OCI-LY3 (cell line): ENCODE measurements at regions not wholly inside any gene's neighbourhood (a gene's known extent, or its start where the extent isn't known, plus 50 kb on each side); places are given as distances from the start of the nearest gene placed in this dataset.

Experiments
- EZH2phosphoT487 ChIP-seq: fragments of 200-600 bp; shearing (Covaris generic); IDR thresholded peaks from 2 replicates; pipeline ENCODE4 v1.6.1; 2018; ENCODE audit warnings: antibody characterized with exemption, mixed run types, low read depth
- TF ChIP-seq, protein P1 (sequence below): fragments of 200-600, 300-600 bp; sonication (generic); IDR thresholded peaks from 2 replicates; pipeline ENCODE4 v1.5.1; 2014; ENCODE audit warnings: antibody characterized with exemption, low read length, low read depth

DNA sequence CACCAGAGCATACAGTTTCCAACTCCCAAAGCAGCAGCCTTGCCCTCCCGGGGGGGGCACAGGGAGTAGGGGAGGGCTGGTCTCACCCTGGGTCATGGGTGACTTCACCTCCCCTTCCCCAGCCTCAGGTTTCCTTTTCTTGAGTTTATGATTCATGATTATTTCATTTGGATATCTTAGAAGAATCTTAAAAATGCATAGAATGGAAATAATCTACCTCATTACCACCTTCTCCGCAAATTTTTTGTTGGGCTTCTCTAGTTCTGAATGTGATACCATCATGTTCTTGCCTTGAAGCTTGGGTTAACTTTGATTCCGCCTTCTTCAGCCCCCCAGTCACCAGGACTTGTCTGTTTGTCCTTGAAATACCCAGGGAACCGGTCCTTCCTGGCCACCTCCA lies 148.8 kb upstream of the ROPN1 start:
- TF ChIP-seq, protein P1, sequence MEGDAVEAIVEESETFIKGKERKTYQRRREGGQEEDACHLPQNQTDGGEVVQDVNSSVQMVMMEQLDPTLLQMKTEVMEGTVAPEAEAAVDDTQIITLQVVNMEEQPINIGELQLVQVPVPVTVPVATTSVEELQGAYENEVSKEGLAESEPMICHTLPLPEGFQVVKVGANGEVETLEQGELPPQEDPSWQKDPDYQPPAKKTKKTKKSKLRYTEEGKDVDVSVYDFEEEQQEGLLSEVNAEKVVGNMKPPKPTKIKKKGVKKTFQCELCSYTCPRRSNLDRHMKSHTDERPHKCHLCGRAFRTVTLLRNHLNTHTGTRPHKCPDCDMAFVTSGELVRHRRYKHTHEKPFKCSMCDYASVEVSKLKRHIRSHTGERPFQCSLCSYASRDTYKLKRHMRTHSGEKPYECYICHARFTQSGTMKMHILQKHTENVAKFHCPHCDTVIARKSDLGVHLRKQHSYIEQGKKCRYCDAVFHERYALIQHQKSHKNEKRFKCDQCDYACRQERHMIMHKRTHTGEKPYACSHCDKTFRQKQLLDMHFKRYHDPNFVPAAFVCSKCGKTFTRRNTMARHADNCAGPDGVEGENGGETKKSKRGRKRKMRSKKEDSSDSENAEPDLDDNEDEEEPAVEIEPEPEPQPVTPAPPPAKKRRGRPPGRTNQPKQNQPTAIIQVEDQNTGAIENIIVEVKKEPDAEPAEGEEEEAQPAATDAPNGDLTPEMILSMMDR, result no peak
- TF ChIP-seq EZH2phosphoT487, result no peak
